CD4-positive, alpha-beta T cell treated with Interleukin-2 at 100 ng/mL for 4 hours (primary cell): ENCODE measurements at regions not wholly inside any gene's neighbourhood (a gene's known extent, or its start where the extent isn't known, plus 50 kb on each side); places are given as distances from the start of the nearest gene placed in this dataset.
A peak's percentile ranks its signal among the peaks of the same experiment; 100 is the strongest.

Experiments used
- DNase-seq: peaks from one replicate; pipeline ENCODE4 v3.0.0-alpha.2; 2020; ENCODE audit warnings: low spot score

DNA sequence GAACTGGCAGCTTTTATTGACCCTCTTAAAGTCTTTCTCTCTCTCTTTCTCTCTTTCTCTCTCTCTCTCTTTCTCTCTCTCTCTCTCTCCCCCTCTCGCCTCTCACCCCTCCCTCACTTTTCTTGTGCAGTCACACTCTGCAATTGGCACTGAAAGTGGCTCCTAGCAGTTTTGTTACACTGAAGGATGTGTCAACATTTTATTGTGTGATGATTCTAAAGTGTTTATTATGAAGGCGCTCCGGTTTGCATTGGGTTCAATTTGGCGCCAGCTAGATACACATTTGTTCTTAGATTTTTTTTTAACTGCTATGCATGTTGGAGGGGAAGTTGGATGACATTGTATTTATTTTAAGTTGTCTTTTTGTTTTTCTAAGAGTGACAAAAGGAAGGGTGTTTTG, 64.0 kb upstream of the CHRM3 start:
- DNase-seq: no peak

DNA sequence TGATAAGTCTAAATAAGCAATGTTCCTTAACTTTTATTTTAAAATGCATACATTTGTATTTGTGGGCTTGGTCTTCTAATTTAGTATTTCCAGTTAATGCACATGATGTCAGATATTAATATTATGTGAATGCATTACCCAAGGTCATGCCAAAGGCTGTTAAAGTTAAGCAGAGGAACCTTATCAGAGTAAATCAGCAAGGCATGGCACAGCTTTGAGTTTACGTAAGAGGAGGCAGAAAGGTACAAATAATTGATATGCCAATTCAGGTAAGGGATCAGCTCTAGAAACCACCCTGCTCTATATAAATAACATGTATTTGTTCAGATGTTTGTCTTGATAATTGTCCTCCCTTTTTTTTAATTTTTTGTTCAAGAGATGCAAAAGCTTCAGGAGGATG, 64.5 kb upstream of the CHRM3 start:
- no peak for DNase-seq

DNA sequence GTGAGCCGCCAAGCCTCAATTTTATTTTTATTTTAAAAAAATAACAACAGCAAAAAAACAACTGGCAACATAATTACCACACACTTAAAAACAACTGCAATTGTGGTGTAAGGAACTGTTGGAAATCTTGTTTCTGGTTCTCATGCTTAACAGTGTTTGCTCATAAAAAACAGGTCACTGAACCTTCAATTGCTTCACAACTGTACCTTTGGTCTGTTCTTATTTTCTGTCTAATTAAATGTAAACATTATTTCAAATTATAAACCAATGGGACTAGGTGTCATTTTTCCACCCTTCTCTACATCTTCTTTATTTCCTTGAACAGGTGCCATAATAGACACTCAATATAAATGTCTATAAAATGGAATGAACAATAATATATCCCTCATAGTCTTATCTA, 68.4 kb upstream of the CHRM3 start:
- no peak for DNase-seq

DNA sequence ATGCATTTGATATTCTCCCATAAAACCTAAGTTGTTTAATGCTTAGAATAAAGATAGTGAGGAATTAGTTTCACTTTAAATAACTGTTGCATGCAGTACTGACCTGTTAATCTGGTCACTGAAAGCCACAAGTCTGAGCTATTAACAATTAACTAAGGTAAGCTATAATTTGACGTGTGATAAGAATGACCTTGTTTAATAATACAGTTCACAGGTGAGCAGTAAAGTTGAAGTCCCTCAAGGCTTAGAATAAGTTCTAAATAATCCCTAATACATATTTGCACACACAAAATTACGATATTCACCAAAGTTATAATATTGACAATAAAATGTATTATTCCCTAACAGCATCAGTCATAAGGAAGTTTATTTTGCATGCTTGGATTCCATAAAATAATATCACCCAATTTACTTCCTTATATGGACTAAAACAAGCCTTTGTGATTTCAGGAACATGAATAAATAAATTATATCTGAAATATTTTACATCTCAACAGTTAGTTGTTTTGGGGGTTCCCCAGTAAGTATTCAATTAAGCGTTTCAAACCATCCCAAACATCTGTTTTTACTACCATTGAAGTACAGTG, 70.6 kb upstream of the CHRM3 start:
- no peak for DNase-seq

DNA sequence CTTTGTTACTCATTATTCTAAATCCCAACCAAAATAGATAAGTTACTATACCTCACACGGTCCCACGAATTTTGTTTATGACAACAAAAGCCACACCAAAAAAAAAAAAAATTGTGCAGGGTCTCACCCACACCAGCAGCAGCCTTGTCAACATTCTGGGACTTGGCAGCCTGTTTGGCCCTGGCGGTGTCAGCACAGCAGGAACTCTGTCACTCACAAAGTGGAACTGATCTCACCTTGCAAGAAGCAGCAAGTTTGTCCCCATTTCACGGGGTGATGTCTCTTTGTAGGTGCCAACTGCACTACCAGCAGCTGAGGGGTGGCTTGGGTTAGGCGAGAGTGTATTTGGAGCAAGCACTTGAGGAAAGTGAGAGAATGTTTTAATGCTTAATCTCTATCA, 75.0 kb upstream of the CHRM3 start:
- no peak for DNase-seq

DNA sequence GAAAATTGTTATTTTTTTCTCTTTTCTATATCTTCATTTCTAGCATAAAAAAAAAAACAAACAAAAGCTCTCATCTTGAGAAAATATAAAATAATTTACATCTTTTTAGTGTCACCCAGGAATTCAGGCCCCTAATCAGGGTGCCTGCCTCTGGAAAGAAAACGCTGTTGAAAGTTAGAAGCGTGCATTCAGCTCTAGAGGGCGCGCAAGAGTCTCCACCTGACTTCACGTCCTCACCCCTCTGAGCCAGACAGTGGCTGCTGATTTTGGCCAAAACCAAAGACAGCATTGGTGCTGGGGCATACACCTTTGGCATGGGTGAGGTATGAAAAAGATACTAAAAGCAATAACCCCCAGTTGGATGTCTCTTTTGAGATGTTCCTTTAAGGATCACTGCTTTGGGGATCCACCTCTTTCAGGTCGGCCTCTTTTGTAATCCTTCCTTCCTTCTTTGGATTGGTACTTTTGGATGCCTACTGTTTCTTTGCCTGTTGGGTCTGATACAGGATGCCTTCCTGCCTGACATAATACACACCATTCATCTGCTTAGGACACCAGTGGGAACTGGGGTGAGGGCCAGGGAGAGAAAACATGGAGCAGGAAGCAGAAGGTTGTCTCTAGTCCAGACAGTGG, 77.6 kb upstream of the CHRM3 start:
- DNase-seq: peak; percentile 4

DNA sequence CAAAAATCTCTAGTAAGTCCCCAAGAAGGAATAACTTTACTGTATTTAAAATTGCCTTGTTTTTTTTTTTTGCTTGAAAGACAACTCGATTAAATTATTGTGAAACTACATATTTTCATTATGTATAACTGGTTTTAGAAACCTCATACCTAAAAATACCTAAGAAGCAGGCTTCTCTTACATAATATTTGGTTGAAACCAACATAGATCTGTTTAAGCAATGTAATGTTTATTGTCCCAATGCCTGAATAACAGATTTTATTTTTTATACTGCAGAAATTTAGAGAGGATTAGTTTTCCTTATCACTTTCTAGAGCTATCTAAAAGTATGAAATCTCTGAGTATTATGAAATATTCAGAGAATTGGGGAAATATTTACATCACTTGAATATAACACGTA, 78.5 kb upstream of the CHRM3 start:
- DNase-seq: no peak

DNA sequence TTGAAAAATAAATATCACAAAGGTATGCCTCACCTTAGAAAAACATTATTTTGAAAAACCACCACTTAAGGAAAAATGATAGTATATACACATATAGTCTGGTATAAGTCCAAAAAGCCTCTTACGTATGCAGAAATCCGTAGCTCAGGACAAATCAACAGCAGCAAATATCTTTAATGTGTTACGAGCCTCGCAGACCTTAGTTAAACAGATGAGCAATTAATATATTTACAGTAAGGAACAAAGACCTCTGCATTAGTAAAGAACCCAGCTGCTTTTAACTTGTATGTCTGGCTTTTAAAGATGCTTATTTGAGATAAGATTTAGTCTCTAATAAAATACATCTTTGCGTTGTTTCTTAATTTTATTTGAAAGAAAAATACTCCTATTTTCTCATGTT, 79.9 kb upstream of the CHRM3 start:
- DNase-seq: no peak

DNA sequence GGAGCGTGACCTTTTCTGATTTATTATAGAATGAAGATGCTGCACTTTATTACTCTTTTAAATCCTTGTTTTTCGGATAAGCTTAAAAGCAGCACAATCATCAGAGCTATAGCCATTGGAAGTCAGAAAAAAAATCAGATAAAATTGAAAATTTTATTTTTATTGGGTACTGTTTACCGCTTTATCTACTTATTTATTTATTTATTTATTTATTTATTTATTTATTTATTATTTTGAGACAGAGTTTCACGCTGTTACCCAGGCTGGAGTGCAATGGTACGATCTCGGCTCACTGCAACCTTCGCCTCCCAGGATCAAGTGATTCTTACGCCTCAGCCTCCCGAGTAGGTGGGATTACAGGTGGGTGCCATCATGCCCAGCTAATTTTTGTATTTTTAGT, 83.1 kb upstream of the CHRM3 start:
- no peak for DNase-seq

DNA sequence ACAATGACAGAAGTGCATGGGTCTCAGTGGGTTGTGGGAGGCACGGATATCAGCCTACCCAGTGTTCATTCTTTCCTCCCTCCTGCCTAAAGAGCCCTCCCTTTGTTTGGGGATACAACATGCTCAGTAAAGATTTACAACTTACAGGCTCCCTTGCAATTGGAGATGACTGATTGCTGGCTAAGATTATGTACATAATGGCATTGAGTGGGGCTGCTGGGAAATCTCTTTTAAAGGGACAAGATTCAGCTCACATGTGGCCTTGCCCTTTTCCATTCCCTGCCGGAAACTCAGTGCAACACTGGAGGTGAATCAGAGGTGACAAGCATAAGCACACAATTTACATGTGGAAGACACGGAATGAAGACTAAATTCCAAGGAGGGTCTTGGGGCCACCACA, 83.7 kb upstream of the CHRM3 start:
- no peak for DNase-seq

DNA sequence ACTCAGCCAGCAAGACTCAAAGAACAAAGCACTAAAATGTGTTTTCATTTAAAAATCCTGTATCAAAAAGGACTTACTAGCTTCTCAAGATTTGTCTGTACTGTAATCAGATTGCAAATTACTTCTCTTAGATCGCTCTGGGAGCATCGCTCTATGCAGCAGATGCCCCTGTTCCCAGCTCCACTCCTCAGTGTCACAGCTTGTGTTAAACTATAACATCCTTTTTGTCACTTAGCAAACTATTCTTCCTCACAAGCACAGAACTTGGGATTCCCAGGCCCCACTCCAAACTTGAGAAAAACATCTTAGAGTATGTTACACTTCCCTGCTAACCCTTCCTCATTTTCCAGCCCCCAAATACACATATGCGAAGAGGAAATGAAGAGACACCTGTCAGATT, 85.1 kb upstream of the CHRM3 start:
- no peak for DNase-seq

DNA sequence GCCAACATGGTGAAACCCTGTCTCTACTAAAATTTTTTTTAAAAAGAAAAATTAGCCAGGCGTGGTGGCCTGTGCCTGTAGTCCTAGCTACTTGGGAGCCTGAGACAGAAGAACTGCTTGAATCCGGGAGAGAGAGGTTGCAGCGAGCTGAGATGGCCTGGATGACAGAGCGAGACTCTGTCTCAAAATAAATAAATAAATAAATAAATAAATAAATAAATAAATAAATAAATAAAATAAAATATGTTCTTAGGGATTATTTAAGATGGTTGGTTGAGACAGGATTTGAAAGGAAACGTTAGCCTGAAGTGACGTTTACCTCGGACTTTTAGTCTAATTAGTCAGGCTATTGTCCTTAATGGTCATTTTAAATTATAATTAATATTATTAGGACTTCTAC, 88.5 kb upstream of the CHRM3 start:
- DNase-seq: no peak

DNA sequence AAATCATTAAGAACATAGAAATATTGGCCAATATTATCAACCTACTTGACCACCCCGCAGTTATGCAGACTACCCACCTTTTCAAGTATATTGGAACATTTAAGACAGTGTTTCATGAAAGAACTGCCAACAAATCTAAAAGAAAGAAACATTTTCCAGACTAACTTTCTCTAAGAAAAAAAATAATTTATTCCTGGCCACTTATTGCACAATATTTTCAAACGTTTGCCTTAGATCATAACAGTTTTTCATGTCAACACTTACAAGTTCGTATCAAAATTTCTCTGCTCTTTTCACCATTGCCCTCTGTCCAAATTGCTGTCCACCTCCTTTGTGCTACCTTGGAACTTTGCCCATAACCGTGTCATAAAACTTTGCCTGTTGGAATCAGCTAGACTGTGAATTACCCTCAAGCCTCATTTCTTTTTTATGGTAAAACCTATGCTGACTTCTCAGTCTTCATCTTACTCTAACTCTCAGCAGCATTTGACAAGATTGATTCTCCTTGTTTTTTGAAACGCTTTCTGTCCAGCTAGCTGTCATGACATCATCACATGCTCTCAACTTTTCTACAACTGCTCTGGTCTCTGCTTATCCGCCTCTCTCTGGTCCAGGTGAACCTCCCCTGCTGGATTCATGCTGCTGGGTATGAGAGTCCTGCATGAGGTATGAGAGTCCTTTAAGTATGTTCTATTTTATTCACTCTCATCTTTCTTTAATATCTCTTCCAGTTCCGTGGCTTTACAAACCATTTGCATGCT, 92.8 kb upstream of the CHRM3 start:
- no peak for DNase-seq

DNA sequence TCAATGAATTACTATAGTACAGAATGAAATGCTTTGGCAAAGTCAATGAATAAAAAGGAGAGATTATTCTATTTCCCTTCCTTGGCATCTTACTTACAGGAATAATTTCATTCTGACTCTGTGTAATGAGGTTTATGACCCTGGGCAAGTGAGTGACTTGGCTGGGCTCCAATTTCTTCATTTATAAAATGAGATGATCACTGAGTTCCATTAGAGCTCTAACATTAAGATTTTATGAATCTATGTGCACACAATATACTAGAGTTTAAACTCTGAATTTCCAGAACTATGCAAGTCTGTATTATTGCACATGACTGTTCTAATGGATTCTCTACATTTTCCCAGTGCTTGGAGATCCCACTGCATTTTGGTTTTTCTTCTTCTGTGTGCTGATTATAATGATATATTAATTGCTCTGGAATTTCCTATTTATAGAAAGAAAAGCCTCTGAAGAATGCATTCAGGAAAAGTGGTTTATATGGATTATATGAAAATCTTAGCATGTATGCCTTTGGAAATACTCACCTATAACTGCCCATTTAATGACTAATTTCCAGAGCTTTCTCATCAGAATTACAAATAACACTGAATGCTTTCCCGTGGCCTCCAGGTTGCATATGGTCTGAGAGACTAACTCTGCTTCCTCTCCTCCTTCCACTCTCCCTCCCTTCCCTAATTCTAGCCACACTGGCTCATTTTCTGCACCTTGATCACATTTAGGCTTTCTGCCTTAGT, 97.4 kb upstream of the CHRM3 start:
- DNase-seq: no peak

DNA sequence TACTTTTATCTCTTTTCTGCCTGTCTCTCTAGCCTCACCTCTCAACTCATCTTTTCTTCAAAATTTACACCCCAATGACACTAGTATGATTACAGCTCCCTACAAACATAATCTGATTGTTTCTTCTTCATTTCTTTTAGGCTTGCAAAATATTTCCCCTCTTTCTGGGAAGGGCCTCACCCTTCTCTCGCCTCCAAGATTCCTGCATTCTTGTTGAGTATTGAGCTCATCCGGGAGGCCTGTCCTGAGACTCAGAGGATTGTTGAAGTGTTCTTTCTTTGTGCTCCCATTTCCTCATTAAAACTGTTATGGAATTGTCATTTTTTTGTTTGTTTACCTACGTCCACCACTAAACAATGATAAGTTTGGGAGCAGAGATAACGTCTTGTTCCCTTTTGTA, 99.1 kb upstream of the CHRM3 start:
- no peak for DNase-seq

DNA sequence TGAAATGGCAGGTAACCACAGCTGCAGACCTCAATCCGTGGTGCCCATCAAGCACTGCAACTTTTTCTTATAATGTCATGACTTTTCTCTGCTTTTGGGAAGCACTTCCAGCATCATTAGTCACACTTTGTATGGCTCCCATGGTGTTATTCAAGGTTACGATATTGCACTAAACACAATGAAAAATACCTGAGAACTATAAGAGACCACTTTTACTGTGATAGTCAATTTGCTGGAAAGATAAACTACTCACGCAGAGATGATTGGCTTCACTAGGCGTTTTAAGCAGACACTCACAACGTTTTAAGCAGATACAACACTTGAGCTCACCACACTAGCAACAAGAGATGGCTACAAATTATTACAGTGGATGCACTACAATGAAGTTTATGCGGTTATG, 103.2 kb upstream of the CHRM3 start:
- DNase-seq: no peak

DNA sequence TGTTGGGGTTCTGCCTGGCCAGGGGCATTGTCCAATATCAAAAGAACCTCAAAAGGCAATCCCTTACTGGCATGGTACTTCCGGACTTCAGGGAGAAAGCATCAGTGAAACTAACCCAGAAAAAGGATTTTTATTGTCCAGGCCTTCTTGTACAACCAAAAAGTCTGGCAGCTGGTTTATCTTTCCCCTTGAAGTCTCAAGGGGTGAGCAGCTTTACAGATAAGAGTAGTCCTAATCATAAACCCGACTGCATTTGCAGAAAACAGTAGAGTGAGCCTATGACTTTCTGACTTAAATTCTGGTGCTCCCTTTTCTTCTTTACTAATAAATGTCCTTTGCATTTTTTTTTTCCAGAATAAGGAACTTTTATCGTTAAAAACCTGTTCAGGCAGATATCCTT, 104.0 kb upstream of the CHRM3 start:
- no peak for DNase-seq

DNA sequence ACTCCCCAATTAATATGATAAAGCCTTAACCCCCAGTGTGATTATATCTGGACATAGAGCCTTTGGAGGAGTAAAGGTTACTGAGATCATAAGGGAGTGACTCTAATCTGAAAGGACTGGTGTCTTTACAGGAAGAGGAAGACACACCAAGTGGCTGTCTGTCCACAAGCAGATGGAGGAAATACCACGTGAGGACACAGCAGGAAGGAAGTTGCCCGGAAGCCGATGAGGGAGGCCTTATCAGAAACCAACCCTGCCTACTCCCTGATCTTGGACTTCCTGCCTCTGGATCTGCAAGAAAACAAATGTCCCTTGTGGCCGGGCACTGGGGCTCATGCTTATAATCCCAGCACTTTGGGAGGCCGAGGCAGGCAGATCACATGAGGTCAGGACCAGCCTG, 110.3 kb upstream of the CHRM3 start:
- no peak for DNase-seq

DNA sequence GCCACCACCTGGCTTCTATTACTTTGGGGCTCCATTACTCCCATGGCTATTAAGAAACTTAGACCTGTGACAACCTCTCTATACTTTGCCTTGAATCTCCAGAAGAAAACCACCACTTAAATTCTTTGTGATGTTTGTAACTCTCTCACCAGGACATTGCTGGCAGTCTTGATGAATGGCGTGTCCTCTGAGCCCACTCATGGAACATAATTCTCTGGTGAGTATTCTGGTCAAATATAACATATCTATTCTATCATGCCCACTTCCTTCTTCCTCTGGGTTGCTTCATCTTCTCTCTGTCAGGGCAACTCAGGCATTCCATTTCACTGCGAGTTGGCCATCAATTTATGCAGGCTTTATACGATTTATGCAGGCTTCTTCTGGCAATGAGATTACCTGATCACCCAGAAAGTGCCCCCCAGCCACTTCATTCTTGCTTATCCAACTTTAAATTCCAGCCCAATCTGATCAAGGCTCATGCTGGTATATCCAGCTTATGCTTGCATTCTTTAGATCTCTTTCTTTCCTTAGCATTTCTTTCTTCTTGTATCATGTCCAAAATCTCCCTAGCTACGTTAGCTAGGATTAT, 112.0 kb upstream of the CHRM3 start:
- DNase-seq: no peak

DNA sequence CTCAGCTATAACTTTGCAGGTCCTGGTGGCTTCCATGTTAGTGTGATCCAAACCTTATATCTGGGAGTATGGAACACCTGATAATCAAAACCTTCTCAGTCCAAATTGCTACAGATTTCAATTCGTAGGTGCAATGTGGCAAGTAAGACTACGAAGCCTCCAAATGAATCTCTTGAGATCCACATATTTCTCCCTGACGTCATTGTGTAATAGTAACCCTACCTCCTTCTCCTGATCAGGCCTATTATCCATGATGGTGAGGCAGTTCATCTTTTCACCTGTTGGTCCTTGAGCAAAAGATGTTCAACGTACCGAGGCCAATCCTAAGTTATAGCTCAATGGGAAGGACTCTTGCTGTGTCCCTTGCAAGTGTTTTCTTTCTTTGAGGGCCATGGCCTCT, 115.9 kb upstream of the CHRM3 start:
- no peak for DNase-seq

DNA sequence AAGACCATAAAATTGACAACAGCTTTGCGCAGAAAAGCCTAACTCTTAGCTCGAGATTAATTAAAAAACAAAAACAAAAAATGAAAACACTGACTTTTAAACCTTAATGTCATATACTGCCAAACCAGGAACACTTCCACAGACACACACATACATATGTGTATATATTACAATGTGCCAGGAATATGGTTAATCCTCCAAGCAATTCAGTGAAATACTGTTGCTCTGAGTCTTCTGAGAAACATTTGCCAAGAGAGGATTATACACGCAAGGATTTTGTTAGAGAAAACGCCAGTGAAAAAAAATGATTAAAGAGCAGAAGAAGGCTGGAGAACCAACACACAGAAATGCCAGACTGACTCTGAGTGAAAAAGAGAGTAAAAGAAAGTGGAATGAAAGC, 116.7 kb upstream of the CHRM3 start:
- DNase-seq: no peak

DNA sequence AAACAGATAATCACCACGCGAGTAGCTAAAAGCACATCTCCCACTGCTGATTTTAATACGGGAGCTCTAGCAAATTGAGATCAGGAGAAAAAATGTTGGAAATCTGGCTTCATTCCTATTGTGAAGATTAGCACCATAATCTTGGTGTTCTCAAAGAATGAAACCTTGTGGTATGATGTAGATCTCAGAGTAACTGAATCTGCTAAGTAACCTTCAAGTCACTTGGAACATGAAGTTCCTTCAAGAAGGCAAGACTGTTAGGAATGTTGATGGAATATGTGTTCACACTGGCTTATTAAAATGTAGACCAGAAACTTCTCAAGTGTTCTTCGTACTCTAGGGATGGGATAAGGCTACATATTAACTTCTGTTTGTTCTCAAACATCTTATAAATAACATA, 117.4 kb upstream of the CHRM3 start:
- no peak for DNase-seq

DNA sequence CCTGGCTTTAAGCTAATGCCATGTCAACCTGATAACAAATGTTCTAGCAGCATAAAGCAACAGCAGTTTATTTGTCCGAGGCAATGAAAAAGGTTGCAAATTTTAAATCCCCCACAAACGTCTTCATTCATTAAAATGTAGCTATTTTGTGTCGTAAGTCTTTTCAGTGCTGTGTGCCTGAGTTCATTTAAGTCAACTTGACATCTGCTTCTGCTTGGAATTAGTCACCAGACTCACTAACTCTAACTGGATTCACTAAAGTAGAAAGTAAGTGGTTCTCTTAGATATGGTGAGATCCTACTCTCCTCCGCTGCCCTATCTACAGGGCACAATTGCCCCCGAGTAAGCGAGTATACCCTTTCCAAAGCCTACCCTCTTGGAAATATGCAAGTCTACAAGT, 118.4 kb upstream of the CHRM3 start:
- no peak for DNase-seq
